NB4 (cell line): ENCODE measurements at regions not wholly inside any gene's neighbourhood (a gene's known extent, or its start where the extent isn't known, plus 50 kb on each side); places are given as distances from the start of the nearest gene placed in this dataset.

Experiments
- CTCF ChIP-seq: IDR thresholded peaks from one replicate; pipeline ENCODE4 v1.5.1; 2012; ENCODE audit warnings: low read depth, low read length
- POLR2A ChIP-seq: IDR thresholded peaks from 2 replicates; pipeline ENCODE4 v1.6.1; 2011; ENCODE audit warnings: mild to moderate bottlenecking; ENCODE audit not compliant: insufficient read length; ENCODE audit errors: extremely low read depth
- TF ChIP-seq, protein P1 (sequence below): IDR thresholded peaks from 2 replicates; pipeline ENCODE4 v1.6.1; 2011; ENCODE audit warnings: low read depth, low read length

GRCh38 chr2:397521-397920 is 109.6 kb upstream of the ALKAL2 start:
- TF ChIP-seq CTCF, result no peak
- TF ChIP-seq POLR2A, result no peak
- TF ChIP-seq, protein P1, sequence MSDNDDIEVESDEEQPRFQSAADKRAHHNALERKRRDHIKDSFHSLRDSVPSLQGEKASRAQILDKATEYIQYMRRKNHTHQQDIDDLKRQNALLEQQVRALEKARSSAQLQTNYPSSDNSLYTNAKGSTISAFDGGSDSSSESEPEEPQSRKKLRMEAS, result no peak
